Keratinocyte (primary cell): ENCODE measurements at regions not wholly inside any gene's neighbourhood (a gene's known extent, or its start where the extent isn't known, plus 50 kb on each side); places are given as distances from the start of the nearest gene placed in this dataset.

Source experiments
- EZH2 ChIP-seq: IDR thresholded peaks from one replicate; pipeline ENCODE4 v1.6.1; 2012; ENCODE audit warnings: inconsistent platforms, mild to moderate bottlenecking, low read length, moderate library complexity
- TF ChIP-seq, protein P1 (sequence below), 3 experiments: IDR thresholded peaks in 1 of 3; conservative IDR thresholded peaks in 1 of 3; optimal IDR thresholded peaks in 1 of 3; 2 replicates in 2 of 3; 3 replicates in 1 of 3; pipeline versions ENCODE3 to v1.5.1; 2011; ENCODE audit warnings: low read length in 3 of 3, mild to moderate bottlenecking in 3 of 3, moderate library complexity in 2 of 3, control low read depth in 1 of 3, inconsistent platforms in 1 of 3; ENCODE audit not compliant: insufficient read depth in 2 of 3; ENCODE audit errors: extremely low read depth in 1 of 3

DNA sequence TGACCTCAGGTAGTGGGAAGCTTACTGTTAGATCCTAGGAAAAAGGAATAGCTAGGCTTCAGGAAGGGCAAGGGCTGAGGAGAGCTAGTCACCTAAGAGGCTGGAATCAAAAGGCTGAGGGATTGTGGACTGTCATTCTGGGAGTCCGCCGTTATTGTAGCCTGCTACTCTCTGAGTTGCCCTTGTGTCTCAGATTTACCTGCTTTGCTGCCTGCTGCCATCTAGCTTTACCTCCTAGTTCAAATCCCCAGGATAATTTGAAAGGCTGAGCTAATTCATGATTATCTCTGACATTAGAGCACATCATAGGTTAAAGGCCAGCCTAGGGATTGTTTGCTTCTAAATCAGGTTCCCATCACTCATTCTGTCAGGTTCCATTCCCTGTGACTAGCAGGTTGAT, 120.2 kb downstream of the FHIP1A start:
- TF ChIP-seq, protein P1, sequence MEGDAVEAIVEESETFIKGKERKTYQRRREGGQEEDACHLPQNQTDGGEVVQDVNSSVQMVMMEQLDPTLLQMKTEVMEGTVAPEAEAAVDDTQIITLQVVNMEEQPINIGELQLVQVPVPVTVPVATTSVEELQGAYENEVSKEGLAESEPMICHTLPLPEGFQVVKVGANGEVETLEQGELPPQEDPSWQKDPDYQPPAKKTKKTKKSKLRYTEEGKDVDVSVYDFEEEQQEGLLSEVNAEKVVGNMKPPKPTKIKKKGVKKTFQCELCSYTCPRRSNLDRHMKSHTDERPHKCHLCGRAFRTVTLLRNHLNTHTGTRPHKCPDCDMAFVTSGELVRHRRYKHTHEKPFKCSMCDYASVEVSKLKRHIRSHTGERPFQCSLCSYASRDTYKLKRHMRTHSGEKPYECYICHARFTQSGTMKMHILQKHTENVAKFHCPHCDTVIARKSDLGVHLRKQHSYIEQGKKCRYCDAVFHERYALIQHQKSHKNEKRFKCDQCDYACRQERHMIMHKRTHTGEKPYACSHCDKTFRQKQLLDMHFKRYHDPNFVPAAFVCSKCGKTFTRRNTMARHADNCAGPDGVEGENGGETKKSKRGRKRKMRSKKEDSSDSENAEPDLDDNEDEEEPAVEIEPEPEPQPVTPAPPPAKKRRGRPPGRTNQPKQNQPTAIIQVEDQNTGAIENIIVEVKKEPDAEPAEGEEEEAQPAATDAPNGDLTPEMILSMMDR (optimal IDR thresholded peaks at IDR 0.05 in 1 of 3, IDR thresholded peaks at IDR 0.05 in 1 of 3, conservative IDR thresholded peaks at IDR 0.05 in 1 of 3; ENCODE audit: extremely low read depth in 1 of 3, insufficient read depth in 2 of 3, low read length in 3 of 3), result peak in 1 of 3 experiments; percentile 38
- no peak for TF ChIP-seq EZH2
